ENCODE measurements at regions not wholly inside any gene's neighbourhood (a gene's known extent, or its start where the extent isn't known, plus 50 kb on each side); places are given as distances from the start of the nearest gene placed in this dataset.
"Not testable (repeated sequence)": the region's sequence is repeated elsewhere in the genome, so short reads cannot be mapped to it uniquely, and the experiment has no call there.

- DNase-seq = no peak
These were observed 113.4 kb upstream of the CIBAR2 start for GRCh38 chr16:85225721-85226120.

GRCh38 chr16:85227084-85227945 is 115.0 kb upstream of the CIBAR2 start:
- DNase-seq = no peak

GRCh38 chr16:85227946-85228862 is 115.9 kb upstream of the CIBAR2 start:
- no peak for DNase-seq

GRCh38 chr16:85228970-85229430 is 116.7 kb upstream of the CIBAR2 start:
- DNase-seq = no peak

- no peak for DNase-seq
These were observed 117.7 kb upstream of the CIBAR2 start for GRCh38 chr16:85229869-85230462.

GRCh38 chr16:85230764-85231383 is 118.6 kb upstream of the CIBAR2 start:
- DNase-seq = not testable (repeated sequence)

GRCh38 chr16:85231959-85232358 is 119.7 kb upstream of the CIBAR2 start:
- DNase-seq = no peak

- no peak for DNase-seq
These were observed 120.3 kb upstream of the CIBAR2 start for GRCh38 chr16:85232369-85233142.

- no peak for DNase-seq
These were observed 121.2 kb upstream of the CIBAR2 start for GRCh38 chr16:85233516-85233915.

- DNase-seq = no peak
These were observed 122.3 kb upstream of the CIBAR2 start for GRCh38 chr16:85234310-85235204.

- DNase-seq = no peak
These were observed 123.9 kb upstream of the CIBAR2 start for GRCh38 chr16:85235991-85236817.

GRCh38 chr16:85236818-85237150 is 124.5 kb upstream of the CIBAR2 start:
- no peak for DNase-seq

GRCh38 chr16:85237817-85238216 is 125.5 kb upstream of the CIBAR2 start:
- no peak for DNase-seq

- DNase-seq = no peak
These were observed 126.0 kb upstream of the CIBAR2 start for GRCh38 chr16:85238233-85238647.

GRCh38 chr16:85239239-85239638 is 127.0 kb upstream of the CIBAR2 start:
- DNase-seq = no peak

GRCh38 chr16:85239871-85240270 is 127.6 kb upstream of the CIBAR2 start:
- DNase-seq = no peak

- DNase-seq = no peak
These were observed 129.0 kb upstream of the CIBAR2 start for GRCh38 chr16:85240982-85241924.

- DNase-seq = no peak
These were observed 129.9 kb upstream of the CIBAR2 start for GRCh38 chr16:85242140-85242539.

GRCh38 chr16:85243308-85243707 is 131.0 kb upstream of the CIBAR2 start:
- no peak for DNase-seq
